RWPE2 (cell line): ENCODE measurements at regions not wholly inside any gene's neighbourhood (a gene's known extent, or its start where the extent isn't known, plus 50 kb on each side); places are given as distances from the start of the nearest gene placed in this dataset.

Source experiments
- ATAC-seq: fragments of 200-7000 bp; cut with Tn5 transposase; 3 replicates; pipeline ENCODE4 v1.9.1; 2021; ENCODE audit warnings: low read depth
- DNase-seq: peaks from one replicate; pipeline ENCODE4 v3.0.0-alpha.2; 2020; ENCODE audit warnings: low spot score
- H3K27ac ChIP-seq: fragments of 450-650 bp; 2 replicates; pipeline ENCODE4 v1.5.1; 2017; ENCODE audit warnings: mild to moderate bottlenecking; ENCODE audit not compliant: poor library complexity, severe bottlenecking
- H3K27me3 ChIP-seq: fragments of 250-450 bp; sonication (Bioruptor Pico); 2 replicates; pipeline ENCODE4 v1.5.1; 2021; ENCODE audit warnings: mild to moderate bottlenecking, moderate library complexity; ENCODE audit not compliant: insufficient read depth, poor library complexity, severe bottlenecking
- H3K36me3 ChIP-seq: fragments of 250-450 bp; sonication (Bioruptor Pico); 2 replicates; pipeline ENCODE4 v1.5.1; 2020; ENCODE audit warnings: low read depth, mild to moderate bottlenecking, moderate library complexity
- H3K4me1 ChIP-seq: fragments of 250-450 bp; sonication (Bioruptor Pico); 2 replicates; pipeline ENCODE4 v1.5.1; 2021; ENCODE audit warnings: mild to moderate bottlenecking, moderate library complexity; ENCODE audit not compliant: insufficient read depth, poor library complexity, severe bottlenecking
- H3K4me3 ChIP-seq: fragments of 250-450 bp; sonication (Bioruptor Pico); 2 replicates; pipeline ENCODE4 v1.5.1; 2021; ENCODE audit warnings: mild to moderate bottlenecking, moderate library complexity; ENCODE audit not compliant: severe bottlenecking
- H3K9me3 ChIP-seq: fragments of 250-450 bp; sonication (Bioruptor Pico); 2 replicates; pipeline ENCODE4 v1.5.1; 2021; ENCODE audit warnings: mild to moderate bottlenecking, moderate library complexity; ENCODE audit not compliant: severe bottlenecking
- CTCF ChIP-seq: fragments of 450-650 bp; IDR thresholded peaks from one replicate; pipeline ENCODE4 v1.5.1; 2017; ENCODE audit warnings: mild to moderate bottlenecking, moderate library complexity; ENCODE audit not compliant: poor library complexity, severe bottlenecking

- no peak for TF ChIP-seq CTCF
- Histone ChIP-seq H3K4me3 (no peak overlapping the region), H3K27ac (no peak overlapping the region), H3K9me3 (no peaks in the 10 kb centered on the region), H3K27me3 (no peaks in the 10 kb centered on the region), H3K4me1 (no peaks in the 10 kb centered on the region), H3K36me3 (no peaks in the 10 kb centered on the region)
- ATAC-seq (no peak), DNase-seq (no peak)
Observed at GRCh38 chr11:110038201-110038600, 55.0 kb upstream of the ZC3H12C start.
